ENCODE measurements at regions not wholly inside any gene's neighbourhood (a gene's known extent, or its start where the extent isn't known, plus 50 kb on each side); places are given as distances from the start of the nearest gene placed in this dataset.
"Not testable (repeated sequence)": the region's sequence is repeated elsewhere in the genome, so short reads cannot be mapped to it uniquely, and the experiment has no call there.

- no peak for DNase-seq
Observed at GRCh38 chr6:84635081-84635761, 129.2 kb downstream of the TBX18 start.

GRCh38 chr6:84633771-84634170 lies 130.6 kb downstream of the TBX18 start:
- DNase-seq: no peak

GRCh38 chr6:84626527-84626926 lies 137.9 kb downstream of the TBX18 start:
- not testable (repeated sequence) for DNase-seq

GRCh38 chr6:84625506-84625905 lies 138.9 kb downstream of the TBX18 start:
- no peak for DNase-seq

- no peak for DNase-seq
Observed at GRCh38 chr6:84623956-84624680, 140.3 kb downstream of the TBX18 start.

GRCh38 chr6:84618836-84619235 lies 145.6 kb downstream of the TBX18 start:
- DNase-seq: no peak

- no peak for DNase-seq
Observed at GRCh38 chr6:84618046-84618752, 146.2 kb downstream of the TBX18 start.

- DNase-seq: no peak
Observed at GRCh38 chr6:84615987-84616386, 148.4 kb downstream of the TBX18 start.

- DNase-seq: no peak
Observed at GRCh38 chr6:84615113-84615850, 149.1 kb downstream of the TBX18 start.

- no peak for DNase-seq
Observed at GRCh38 chr6:84606860-84607259, 157.5 kb downstream of the TBX18 start.

GRCh38 chr6:84605298-84605697 lies 159.1 kb downstream of the TBX18 start:
- DNase-seq: no peak

GRCh38 chr6:84601366-84601765 lies 163.0 kb downstream of the TBX18 start:
- DNase-seq: no peak

GRCh38 chr6:84599991-84600390 lies 164.4 kb downstream of the TBX18 start:
- DNase-seq: no peak

GRCh38 chr6:84597238-84597875 lies 167.0 kb downstream of the TBX18 start:
- DNase-seq: no peak

- no peak for DNase-seq
Observed at GRCh38 chr6:84596488-84596887, 167.9 kb downstream of the TBX18 start.

GRCh38 chr6:84588697-84589080 lies 175.7 kb downstream of the TBX18 start:
- DNase-seq: no peak

- DNase-seq: not testable (repeated sequence)
Observed at GRCh38 chr6:84587994-84588696, 176.3 kb downstream of the TBX18 start.

GRCh38 chr6:84587202-84587940 lies 177.0 kb downstream of the TBX18 start:
- not testable (repeated sequence) for DNase-seq

GRCh38 chr6:84583784-84584183 lies 180.6 kb downstream of the TBX18 start:
- no peak for DNase-seq

- no peak for DNase-seq
Observed at GRCh38 chr6:84582997-84583396, 181.4 kb downstream of the TBX18 start.

Data from RPMI8226 (cell line).